ENCODE measurements at regions not wholly inside any gene's neighbourhood (a gene's known extent, or its start where the extent isn't known, plus 50 kb on each side); places are given as distances from the start of the nearest gene placed in this dataset.

- TF ChIP-seq, protein P1, sequence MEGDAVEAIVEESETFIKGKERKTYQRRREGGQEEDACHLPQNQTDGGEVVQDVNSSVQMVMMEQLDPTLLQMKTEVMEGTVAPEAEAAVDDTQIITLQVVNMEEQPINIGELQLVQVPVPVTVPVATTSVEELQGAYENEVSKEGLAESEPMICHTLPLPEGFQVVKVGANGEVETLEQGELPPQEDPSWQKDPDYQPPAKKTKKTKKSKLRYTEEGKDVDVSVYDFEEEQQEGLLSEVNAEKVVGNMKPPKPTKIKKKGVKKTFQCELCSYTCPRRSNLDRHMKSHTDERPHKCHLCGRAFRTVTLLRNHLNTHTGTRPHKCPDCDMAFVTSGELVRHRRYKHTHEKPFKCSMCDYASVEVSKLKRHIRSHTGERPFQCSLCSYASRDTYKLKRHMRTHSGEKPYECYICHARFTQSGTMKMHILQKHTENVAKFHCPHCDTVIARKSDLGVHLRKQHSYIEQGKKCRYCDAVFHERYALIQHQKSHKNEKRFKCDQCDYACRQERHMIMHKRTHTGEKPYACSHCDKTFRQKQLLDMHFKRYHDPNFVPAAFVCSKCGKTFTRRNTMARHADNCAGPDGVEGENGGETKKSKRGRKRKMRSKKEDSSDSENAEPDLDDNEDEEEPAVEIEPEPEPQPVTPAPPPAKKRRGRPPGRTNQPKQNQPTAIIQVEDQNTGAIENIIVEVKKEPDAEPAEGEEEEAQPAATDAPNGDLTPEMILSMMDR (IDR thresholded peaks at IDR 0.05), result no peak
- TF ChIP-seq EZH2 (IDR thresholded peaks at IDR 0.05; ENCODE audit: borderline replicate concordance, insufficient read depth, low read depth, low read length, poor library complexity, severe bottlenecking), result no peak
These were observed 298.4 kb downstream of the LPIN1 start for GRCh38 chr2:12044857-12045256.

Measured in B cell (primary cell).